C4-2B (cell line): ENCODE measurements at regions not wholly inside any gene's neighbourhood (a gene's known extent, or its start where the extent isn't known, plus 50 kb on each side); places are given as distances from the start of the nearest gene placed in this dataset.

Source experiments
- CTCF ChIP-seq: fragments of 450-650 bp; conservative IDR thresholded peaks from 2 replicates; pipeline ENCODE4 v1.5.1; 2017; ENCODE audit warnings: mild to moderate bottlenecking
- ZFX ChIP-seq: fragments of 450-650 bp; IDR thresholded peaks from 2 replicates; pipeline ENCODE4 v1.6.1; 2017

GRCh38 chr10:4606856-4607636, 219.0 kb upstream of the AKR1E2 start:
- TF ChIP-seq ZFX (no peak), CTCF (no peak)
